HG03066 (cell line): ENCODE measurements at regions not wholly inside any gene's neighbourhood (a gene's known extent, or its start where the extent isn't known, plus 50 kb on each side); places are given as distances from the start of the nearest gene placed in this dataset.
"Not testable (repeated sequence)": the region's sequence is repeated elsewhere in the genome, so short reads cannot be mapped to it uniquely, and the experiment has no call there.

ENCODE experiments used
- ATAC-seq: cut with Tn5 transposase; IDR thresholded peaks from one replicate; pipeline ENCODE4 v1.9.1; 2021; ENCODE audit warnings: low read depth; ENCODE audit not compliant: unreplicated experiment

GRCh38 chr11:121909596-121909995 lies 206.4 kb downstream of the BLID start:
- ATAC-seq = no peak

GRCh38 chr11:121907379-121907778 lies 208.6 kb downstream of the BLID start:
- ATAC-seq = no peak

GRCh38 chr11:121904148-121904547 lies 211.9 kb downstream of the BLID start:
- ATAC-seq = no peak

- ATAC-seq = no peak
These were observed 214.1 kb downstream of the BLID start for GRCh38 chr11:121901886-121902285.

- not testable (repeated sequence) for ATAC-seq
These were observed 214.6 kb downstream of the BLID start for GRCh38 chr11:121901417-121901816.

GRCh38 chr11:121899520-121899919 lies 216.5 kb downstream of the BLID start:
- no peak for ATAC-seq

GRCh38 chr11:121898903-121899302 lies 217.1 kb downstream of the BLID start:
- no peak for ATAC-seq

- ATAC-seq = no peak
These were observed 220.1 kb downstream of the BLID start for GRCh38 chr11:121895919-121896318.

- no peak for ATAC-seq
These were observed 221.4 kb downstream of the BLID start for GRCh38 chr11:121894581-121894980.

- ATAC-seq = no peak
These were observed 223.2 kb downstream of the BLID start for GRCh38 chr11:121892863-121893262.

- no peak for ATAC-seq
These were observed 223.8 kb downstream of the BLID start for GRCh38 chr11:121892131-121892681.

GRCh38 chr11:121890946-121891515 lies 225.0 kb downstream of the BLID start:
- ATAC-seq = no peak

- no peak for ATAC-seq
These were observed 225.6 kb downstream of the BLID start for GRCh38 chr11:121890377-121890776.

- no peak for ATAC-seq
These were observed 226.1 kb downstream of the BLID start for GRCh38 chr11:121889931-121890330.

GRCh38 chr11:121889186-121889585 lies 226.8 kb downstream of the BLID start:
- ATAC-seq = no peak

GRCh38 chr11:121887976-121888557 lies 227.9 kb downstream of the BLID start:
- no peak for ATAC-seq

- no peak for ATAC-seq
These were observed 228.4 kb downstream of the BLID start for GRCh38 chr11:121887569-121887968.

- ATAC-seq = no peak
These were observed 229.0 kb downstream of the BLID start for GRCh38 chr11:121886996-121887395.

- ATAC-seq = no peak
These were observed 229.8 kb downstream of the BLID start for GRCh38 chr11:121886005-121886734.

- no peak for ATAC-seq
These were observed 231.4 kb downstream of the BLID start for GRCh38 chr11:121884626-121885025.

- ATAC-seq = no peak
These were observed 234.2 kb downstream of the BLID start for GRCh38 chr11:121881806-121882205.

- no peak for ATAC-seq
These were observed 238.9 kb downstream of the BLID start for GRCh38 chr11:121877152-121877551.
